HEK293 (cell line): ENCODE measurements at regions not wholly inside any gene's neighbourhood (a gene's known extent, or its start where the extent isn't known, plus 50 kb on each side); places are given as distances from the start of the nearest gene placed in this dataset.

Experiments
- CTCF ChIA-PET: fragments of 350-600 bp; formaldehyde crosslinking; extraction: SDS; loops from one replicate; lab custom pipeline; 2021; ENCODE audit warnings: antibody characterized with exemption; lab: Yijun Ruan, JAX
- POLR2A ChIA-PET: fragments of 300-600 bp; formaldehyde crosslinking; extraction: SDS; loops from one replicate; lab custom pipeline; 2020; ENCODE audit warnings: antibody characterized with exemption, inconsistent platforms; lab: Yijun Ruan, JAX
- H3K27ac ChIP-seq: fragments of 200-500 bp; sonication (Bioruptor generic); 2 replicates; pipeline ENCODE4 v1.5.1; 2014; ENCODE audit warnings: low read depth, low read length, control low read depth, inconsistent platforms; ENCODE audit errors: extremely low read depth
- H3K36me3 ChIP-seq, 2 experiments: fragments of 200-500 bp in 1 of 2; sonication (Bioruptor generic) in 1 of 2; 1 replicate in 1 of 2; 2 replicates in 1 of 2; pipeline ENCODE4 v1.5.1; 2014 to 2017; ENCODE audit warnings: inconsistent platforms in 2 of 2, low read length in 2 of 2; ENCODE audit not compliant: control insufficient read depth in 2 of 2, insufficient read depth in 1 of 2
- H3K4me1 ChIP-seq: fragments of 200-500 bp; sonication (Bioruptor generic); 2 replicates; pipeline ENCODE4 v1.5.1; 2014; ENCODE audit warnings: mild to moderate bottlenecking, low read length, inconsistent platforms; ENCODE audit not compliant: control insufficient read depth, insufficient read depth
- H3K4me3 ChIP-seq: 2 replicates; pipeline ENCODE4 v1.5.1; 2011; ENCODE audit warnings: low read depth, mild to moderate bottlenecking, control low read depth, low read length, moderate library complexity
- H3K9me3 ChIP-seq: fragments of 200-500 bp; sonication (Bioruptor generic); 2 replicates; pipeline ENCODE4 v1.5.1; 2014; ENCODE audit warnings: low read depth, low read length, inconsistent platforms; ENCODE audit not compliant: control insufficient read depth, insufficient read depth
- GLIS2 ChIP-seq: fragments of 450-650 bp; formaldehyde crosslinking; IDR thresholded peaks from 2 replicates; pipeline ENCODE4 v1.5.1; 2016; ENCODE audit warnings: missing biosample characterization, missing genetic modification characterization
- KLF1 ChIP-seq: fragments of 450-650 bp; formaldehyde crosslinking; IDR thresholded peaks from 2 replicates; pipeline ENCODE4 v1.5.1; 2016; ENCODE audit warnings: missing biosample characterization, missing genetic modification characterization
- KLF10 ChIP-seq: fragments of 450-650 bp; IDR thresholded peaks from 2 replicates; pipeline ENCODE4 v1.5.1; 2018; ENCODE audit warnings: missing biosample characterization, mild to moderate bottlenecking, missing genetic modification characterization
- KLF8 ChIP-seq: fragments of 450-650 bp; formaldehyde crosslinking; IDR thresholded peaks from 2 replicates; pipeline ENCODE4 v1.5.1; 2016; ENCODE audit warnings: missing biosample characterization, missing genetic modification characterization
- SP3 ChIP-seq: fragments of 450-650 bp; formaldehyde crosslinking; IDR thresholded peaks from 2 replicates; pipeline ENCODE4 v1.5.1; 2016; ENCODE audit warnings: missing biosample characterization, missing genetic modification characterization
- ZIC2 ChIP-seq: fragments of 450-650 bp; formaldehyde crosslinking; IDR thresholded peaks from 2 replicates; pipeline ENCODE4 v1.5.1; 2016; ENCODE audit warnings: missing biosample characterization, missing genetic modification characterization
- ZNF184 ChIP-seq: fragments of 450-650 bp; IDR thresholded peaks from 2 replicates; pipeline ENCODE4 v1.5.1; 2018; ENCODE audit warnings: missing biosample characterization, mild to moderate bottlenecking, missing genetic modification characterization
- ZNF19 ChIP-seq: fragments of 450-650 bp; formaldehyde crosslinking; IDR thresholded peaks from 2 replicates; pipeline ENCODE4; 2016; ENCODE audit warnings: missing biosample characterization, missing genetic modification characterization, low read depth
- ZNF354C ChIP-seq: fragments of 450-650 bp; formaldehyde crosslinking; IDR thresholded peaks from 2 replicates; pipeline ENCODE4 v1.5.1; 2016; ENCODE audit warnings: missing biosample characterization, missing genetic modification characterization, low read depth, borderline replicate concordance
- ZNF501 ChIP-seq: fragments of 450-650 bp; formaldehyde crosslinking; IDR thresholded peaks from 2 replicates; pipeline ENCODE4 v1.5.1; 2016; ENCODE audit warnings: missing biosample characterization, missing genetic modification characterization
- ZNF510 ChIP-seq: fragments of 450-650 bp; formaldehyde crosslinking; IDR thresholded peaks from 2 replicates; pipeline ENCODE4 v1.5.1; 2018; ENCODE audit warnings: mild to moderate bottlenecking, missing genetic modification characterization, missing biosample characterization; ENCODE audit not compliant: insufficient replicate concordance
- ZNF514 ChIP-seq: fragments of 450-650 bp; formaldehyde crosslinking; IDR thresholded peaks from 2 replicates; pipeline ENCODE4 v1.5.1; 2016; ENCODE audit warnings: missing biosample characterization, missing genetic modification characterization
- ZNF544 ChIP-seq: fragments of 450-650 bp; formaldehyde crosslinking; IDR thresholded peaks from 2 replicates; pipeline ENCODE4 v1.5.0; 2017; ENCODE audit warnings: missing biosample characterization, missing genetic modification characterization
- ZNF558 ChIP-seq: fragments of 450-650 bp; formaldehyde crosslinking; IDR thresholded peaks from 2 replicates; pipeline ENCODE4 v1.5.1; 2016; ENCODE audit warnings: missing biosample characterization, missing genetic modification characterization
- ZNF560 ChIP-seq: fragments of 450-650 bp; formaldehyde crosslinking; IDR thresholded peaks from 2 replicates; pipeline ENCODE4 v1.5.1; 2017; ENCODE audit warnings: missing biosample characterization, missing genetic modification characterization, borderline replicate concordance
- ZNF707 ChIP-seq: fragments of 450-650 bp; formaldehyde crosslinking; IDR thresholded peaks from 2 replicates; pipeline ENCODE4 v1.5.1; 2016; ENCODE audit warnings: missing biosample characterization, missing genetic modification characterization
- TF ChIP-seq, protein P1 (sequence below): fragments of 450-650 bp; formaldehyde crosslinking; IDR thresholded peaks from 2 replicates; pipeline ENCODE4 v1.5.1; 2016; ENCODE audit warnings: missing biosample characterization, missing genetic modification characterization
- TF ChIP-seq, protein P2 (sequence below): fragments of 450-650 bp; formaldehyde crosslinking; IDR thresholded peaks from 2 replicates; pipeline ENCODE4; 2016; ENCODE audit warnings: missing biosample characterization, missing genetic modification characterization
- TF ChIP-seq, protein P3 (sequence below): fragments of 450-650 bp; formaldehyde crosslinking; IDR thresholded peaks from 2 replicates; pipeline ENCODE4 v1.5.1; 2016; ENCODE audit warnings: missing biosample characterization, missing genetic modification characterization
- TF ChIP-seq, protein P4 (sequence below): fragments of 450-650 bp; formaldehyde crosslinking; IDR thresholded peaks from 2 replicates; pipeline ENCODE4 v1.5.1; 2016; ENCODE audit warnings: missing biosample characterization, missing genetic modification characterization

DNA sequence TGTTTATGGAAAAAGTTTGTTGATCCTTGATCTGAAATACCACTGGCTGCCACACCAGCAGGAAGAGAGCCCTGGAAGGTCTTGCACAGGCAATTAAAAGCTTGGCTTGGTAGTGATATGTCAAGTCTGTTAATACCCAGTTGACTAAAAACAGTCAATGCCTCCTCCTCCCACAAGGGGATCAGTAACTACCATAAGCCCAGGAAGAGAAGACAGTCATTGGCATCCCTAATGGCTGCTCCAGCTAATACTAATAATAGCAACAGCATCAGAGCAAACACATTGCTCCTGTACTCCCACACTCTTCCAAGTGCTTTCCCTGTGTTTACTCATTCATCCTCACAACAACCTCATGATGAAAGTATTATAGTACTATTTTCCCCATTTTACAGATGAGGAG lies 528.6 kb downstream of the TAFA4 start (continued):
- TF ChIP-seq ZIC2 (tag by site-specific recombination) (no peak), ZNF501 (tag by site-specific recombination) (no peak), ZNF354C (tag by site-specific recombination) (no peak)
- TF ChIP-seq, protein P1, sequence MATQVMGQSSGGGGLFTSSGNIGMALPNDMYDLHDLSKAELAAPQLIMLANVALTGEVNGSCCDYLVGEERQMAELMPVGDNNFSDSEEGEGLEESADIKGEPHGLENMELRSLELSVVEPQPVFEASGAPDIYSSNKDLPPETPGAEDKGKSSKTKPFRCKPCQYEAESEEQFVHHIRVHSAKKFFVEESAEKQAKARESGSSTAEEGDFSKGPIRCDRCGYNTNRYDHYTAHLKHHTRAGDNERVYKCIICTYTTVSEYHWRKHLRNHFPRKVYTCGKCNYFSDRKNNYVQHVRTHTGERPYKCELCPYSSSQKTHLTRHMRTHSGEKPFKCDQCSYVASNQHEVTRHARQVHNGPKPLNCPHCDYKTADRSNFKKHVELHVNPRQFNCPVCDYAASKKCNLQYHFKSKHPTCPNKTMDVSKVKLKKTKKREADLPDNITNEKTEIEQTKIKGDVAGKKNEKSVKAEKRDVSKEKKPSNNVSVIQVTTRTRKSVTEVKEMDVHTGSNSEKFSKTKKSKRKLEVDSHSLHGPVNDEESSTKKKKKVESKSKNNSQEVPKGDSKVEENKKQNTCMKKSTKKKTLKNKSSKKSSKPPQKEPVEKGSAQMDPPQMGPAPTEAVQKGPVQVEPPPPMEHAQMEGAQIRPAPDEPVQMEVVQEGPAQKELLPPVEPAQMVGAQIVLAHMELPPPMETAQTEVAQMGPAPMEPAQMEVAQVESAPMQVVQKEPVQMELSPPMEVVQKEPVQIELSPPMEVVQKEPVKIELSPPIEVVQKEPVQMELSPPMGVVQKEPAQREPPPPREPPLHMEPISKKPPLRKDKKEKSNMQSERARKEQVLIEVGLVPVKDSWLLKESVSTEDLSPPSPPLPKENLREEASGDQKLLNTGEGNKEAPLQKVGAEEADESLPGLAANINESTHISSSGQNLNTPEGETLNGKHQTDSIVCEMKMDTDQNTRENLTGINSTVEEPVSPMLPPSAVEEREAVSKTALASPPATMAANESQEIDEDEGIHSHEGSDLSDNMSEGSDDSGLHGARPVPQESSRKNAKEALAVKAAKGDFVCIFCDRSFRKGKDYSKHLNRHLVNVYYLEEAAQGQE (tag by site-specific recombination), result no peak

DNA sequence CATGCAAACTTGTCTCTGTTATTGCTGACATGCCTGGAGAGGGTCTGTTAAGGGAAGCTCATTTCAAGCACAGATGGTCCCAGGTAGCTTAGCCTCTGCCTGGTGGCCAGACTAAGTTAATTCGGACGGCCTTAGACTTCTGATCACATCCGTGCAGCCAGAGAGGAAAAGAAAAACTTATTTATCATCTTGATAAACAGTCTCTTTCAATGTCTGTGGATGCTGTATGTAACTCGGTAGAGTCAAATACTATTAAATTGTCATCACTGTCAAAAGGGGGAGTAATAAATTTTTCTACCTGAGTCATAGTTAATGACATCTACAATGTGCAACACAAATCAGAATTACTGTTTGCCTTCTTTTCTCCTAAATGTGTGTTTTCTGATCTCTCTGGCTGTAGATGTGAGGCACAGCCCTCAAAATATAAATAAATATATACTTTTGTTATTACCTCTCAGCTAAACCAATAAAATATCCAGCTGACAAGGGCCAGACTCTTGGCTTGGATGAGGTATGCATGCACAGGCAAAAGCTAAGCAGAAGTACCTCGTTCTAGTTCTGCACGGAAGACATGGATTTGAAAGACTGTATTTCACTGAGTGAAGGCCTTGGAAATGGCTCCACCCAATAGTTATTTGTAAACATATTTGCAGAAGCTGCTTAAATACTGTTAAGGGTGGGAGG lies 530.0 kb downstream of the TAFA4 start:
- TF ChIP-seq GLIS2 (tag by site-specific recombination) (no peak), ZNF707 (no peak), ZNF544 (tag by site-specific recombination) (no peak), ZNF510 (tag by site-specific recombination) (no peak), ZNF560 (no peak), KLF10 (tag by site-specific recombination) (no peak), SP3 (no peak)
- TF ChIP-seq, protein P2, sequence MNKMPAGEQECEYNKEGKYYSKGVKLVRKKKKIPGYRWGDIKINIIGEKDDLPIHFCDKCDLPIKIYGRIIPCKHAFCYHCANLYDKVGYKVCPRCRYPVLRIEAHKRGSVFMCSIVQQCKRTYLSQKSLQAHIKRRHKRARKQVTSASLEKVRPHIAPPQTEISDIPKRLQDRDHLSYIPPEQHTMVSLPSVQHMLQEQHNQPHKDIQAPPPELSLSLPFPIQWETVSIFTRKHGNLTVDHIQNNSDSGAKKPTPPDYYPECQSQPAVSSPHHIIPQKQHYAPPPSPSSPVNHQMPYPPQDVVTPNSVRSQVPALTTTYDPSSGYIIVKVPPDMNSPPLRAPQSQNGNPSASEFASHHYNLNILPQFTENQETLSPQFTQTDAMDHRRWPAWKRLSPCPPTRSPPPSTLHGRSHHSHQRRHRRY (tag by site-specific recombination), result no peak
- TF ChIP-seq, protein P3, sequence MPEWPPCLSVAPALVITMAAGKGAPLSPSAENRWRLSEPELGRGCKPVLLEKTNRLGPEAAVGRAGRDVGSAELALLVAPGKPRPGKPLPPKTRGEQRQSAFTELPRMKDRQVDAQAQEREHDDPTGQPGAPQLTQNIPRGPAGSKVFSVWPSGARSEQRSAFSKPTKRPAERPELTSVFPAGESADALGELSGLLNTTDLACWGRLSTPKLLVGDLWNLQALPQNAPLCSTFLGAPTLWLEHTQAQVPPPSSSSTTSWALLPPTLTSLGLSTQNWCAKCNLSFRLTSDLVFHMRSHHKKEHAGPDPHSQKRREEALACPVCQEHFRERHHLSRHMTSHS (tag by site-specific recombination), result no peak
- no peak overlapping the region for H3K4me3 ChIP-seq
- H3K27ac ChIP-seq, result no peak overlapping the region
- ChIA-PET POLR2A (no interaction called here), CTCF (no interaction called here)
- H3K36me3 ChIP-seq, result no peaks in the 10 kb centered on the region
- no peaks in the 10 kb centered on the region for H3K9me3 ChIP-seq
- no peaks in the 10 kb centered on the region for H3K4me1 ChIP-seq

DNA sequence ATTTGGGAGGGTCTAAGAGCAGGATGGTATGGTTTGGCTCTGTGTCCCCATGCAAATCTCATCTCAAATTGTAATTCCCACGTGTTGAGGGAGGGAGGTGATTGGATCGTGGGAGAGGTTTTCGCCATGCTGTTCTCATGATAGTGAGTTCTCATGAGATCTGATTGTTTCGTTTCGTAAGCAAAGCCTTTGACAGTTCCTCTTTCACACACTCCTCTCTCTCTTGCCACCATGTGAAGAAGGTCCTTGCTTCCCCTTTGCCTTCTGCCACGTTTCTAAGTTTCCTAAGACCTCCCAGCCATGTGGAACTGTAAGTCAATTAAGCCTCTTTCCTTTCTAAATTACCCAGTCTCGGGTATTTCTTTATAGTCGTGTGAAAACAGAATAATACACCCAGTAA lies 553.7 kb downstream of the TAFA4 start:
- CTCF ChIA-PET, result no interaction called here
- TF ChIP-seq KLF1, result no peak
- no peak for TF ChIP-seq ZNF19 (tag by site-specific recombination)
- TF ChIP-seq ZNF558 (tag by site-specific recombination), result no peak
- TF ChIP-seq, protein P4, sequence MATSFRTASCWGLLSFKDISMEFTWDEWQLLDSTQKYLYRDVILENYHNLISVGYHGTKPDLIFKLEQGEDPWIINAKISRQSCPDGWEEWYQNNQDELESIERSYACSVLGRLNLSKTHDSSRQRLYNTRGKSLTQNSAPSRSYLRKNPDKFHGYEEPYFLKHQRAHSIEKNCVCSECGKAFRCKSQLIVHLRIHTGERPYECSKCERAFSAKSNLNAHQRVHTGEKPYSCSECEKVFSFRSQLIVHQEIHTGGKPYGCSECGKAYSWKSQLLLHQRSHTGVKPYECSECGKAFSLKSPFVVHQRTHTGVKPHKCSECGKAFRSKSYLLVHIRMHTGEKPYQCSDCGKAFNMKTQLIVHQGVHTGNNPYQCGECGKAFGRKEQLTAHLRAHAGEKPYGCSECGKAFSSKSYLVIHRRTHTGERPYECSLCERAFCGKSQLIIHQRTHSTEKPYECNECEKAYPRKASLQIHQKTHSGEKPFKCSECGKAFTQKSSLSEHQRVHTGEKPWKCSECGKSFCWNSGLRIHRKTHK, result no peak
- TF ChIP-seq, protein P2 (tag by site-specific recombination), result no peak
- TF ChIP-seq ZNF184 (tag by site-specific recombination), result no peak
- no peak for TF ChIP-seq ZNF514 (tag by site-specific recombination)
- TF ChIP-seq KLF8 (tag by site-specific recombination), result no peak
- Histone ChIP-seq H3K4me3 (no peak overlapping the region), H3K27ac (no peak overlapping the region), H3K4me1 (no peaks in the 10 kb centered on the region), H3K9me3 (no peaks in the 10 kb centered on the region), H3K36me3 (no peaks in the 10 kb centered on the region)
- POLR2A ChIA-PET, result no interaction called here
